IMR-90 (cell line): ENCODE measurements at regions not wholly inside any gene's neighbourhood (a gene's known extent, or its start where the extent isn't known, plus 50 kb on each side); places are given as distances from the start of the nearest gene placed in this dataset.

Experiments
- BHLHE40 ChIP-seq: fragments of 150-350 bp; IDR thresholded peaks from 2 replicates; pipeline ENCODE4 v1.6.1; 2016; ENCODE audit warnings: mild to moderate bottlenecking, low read depth, low read length
- CEBPB ChIP-seq: IDR thresholded peaks from 2 replicates; pipeline ENCODE4 v1.6.1; 2012; ENCODE audit warnings: low read depth, low read length, improper control_type of control experiment
- ELK1 ChIP-seq: fragments of 150-350 bp; IDR thresholded peaks from 2 replicates; pipeline ENCODE4 v1.6.1; 2016; ENCODE audit warnings: low read depth, mild to moderate bottlenecking, low read length, moderate library complexity, borderline replicate concordance
- FOS ChIP-seq: fragments of 150-350 bp; IDR thresholded peaks from 2 replicates; pipeline ENCODE4 v1.6.1; 2016; ENCODE audit warnings: low read depth, low read length
- MAFK ChIP-seq: IDR thresholded peaks from 2 replicates; pipeline ENCODE4 v1.6.1; 2012; ENCODE audit warnings: low read depth, low read length, improper control_type of control experiment
- MAZ ChIP-seq: IDR thresholded peaks from 2 replicates; pipeline ENCODE4 v1.6.1; 2012; ENCODE audit warnings: low read depth, mild to moderate bottlenecking, low read length, improper control_type of control experiment, moderate library complexity, borderline replicate concordance
- NFE2L2 ChIP-seq: fragments of 150-350 bp; IDR thresholded peaks from 2 replicates; pipeline ENCODE4 v1.6.1; 2016; ENCODE audit warnings: low read depth, mild to moderate bottlenecking, low read length
- POLR2A ChIP-seq: IDR thresholded peaks from 2 replicates; pipeline ENCODE4 v1.6.1; 2012; ENCODE audit warnings: mild to moderate bottlenecking, low read depth, low read length
- RAD21 ChIP-seq: IDR thresholded peaks from 2 replicates; pipeline ENCODE4 v1.6.1; 2012; ENCODE audit warnings: low read length, improper control_type of control experiment
- RCOR1 ChIP-seq: IDR thresholded peaks from 2 replicates; pipeline ENCODE4 v1.6.1; 2012; ENCODE audit warnings: mild to moderate bottlenecking, low read length, improper control_type of control experiment; ENCODE audit not compliant: insufficient replicate concordance
- RFX5 ChIP-seq: IDR thresholded peaks from 2 replicates; pipeline ENCODE4 v1.8.0; 2012; ENCODE audit warnings: low read depth, mild to moderate bottlenecking, low read length, moderate library complexity
- SMC3 ChIP-seq: fragments of 150-350 bp; IDR thresholded peaks from 2 replicates; pipeline ENCODE4 v1.6.1; 2016; ENCODE audit warnings: low read depth, mild to moderate bottlenecking, antibody characterized with exemption, low read length, moderate library complexity
- TF ChIP-seq, protein P1 (sequence below): conservative IDR thresholded peaks from 2 replicates; pipeline ENCODE4 v1.5.1; 2012; ENCODE audit warnings: mild to moderate bottlenecking, low read depth, low read length, improper control_type of control experiment
- TF ChIP-seq, protein P2 (sequence below): fragments of 150-350 bp; IDR thresholded peaks from 2 replicates; pipeline ENCODE4 v1.6.1; 2017; ENCODE audit warnings: mild to moderate bottlenecking, antibody characterized with exemption, low read length, low read depth

- TF ChIP-seq, protein P1, sequence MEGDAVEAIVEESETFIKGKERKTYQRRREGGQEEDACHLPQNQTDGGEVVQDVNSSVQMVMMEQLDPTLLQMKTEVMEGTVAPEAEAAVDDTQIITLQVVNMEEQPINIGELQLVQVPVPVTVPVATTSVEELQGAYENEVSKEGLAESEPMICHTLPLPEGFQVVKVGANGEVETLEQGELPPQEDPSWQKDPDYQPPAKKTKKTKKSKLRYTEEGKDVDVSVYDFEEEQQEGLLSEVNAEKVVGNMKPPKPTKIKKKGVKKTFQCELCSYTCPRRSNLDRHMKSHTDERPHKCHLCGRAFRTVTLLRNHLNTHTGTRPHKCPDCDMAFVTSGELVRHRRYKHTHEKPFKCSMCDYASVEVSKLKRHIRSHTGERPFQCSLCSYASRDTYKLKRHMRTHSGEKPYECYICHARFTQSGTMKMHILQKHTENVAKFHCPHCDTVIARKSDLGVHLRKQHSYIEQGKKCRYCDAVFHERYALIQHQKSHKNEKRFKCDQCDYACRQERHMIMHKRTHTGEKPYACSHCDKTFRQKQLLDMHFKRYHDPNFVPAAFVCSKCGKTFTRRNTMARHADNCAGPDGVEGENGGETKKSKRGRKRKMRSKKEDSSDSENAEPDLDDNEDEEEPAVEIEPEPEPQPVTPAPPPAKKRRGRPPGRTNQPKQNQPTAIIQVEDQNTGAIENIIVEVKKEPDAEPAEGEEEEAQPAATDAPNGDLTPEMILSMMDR: no peak
- TF ChIP-seq RCOR1 (no peak), POLR2A (no peak), NFE2L2 (no peak), RFX5 (no peak), FOS (no peak), SMC3 (no peak), ELK1 (no peak), RAD21 (no peak), MAFK (no peak), CEBPB (no peak), MAZ (no peak), BHLHE40 (no peak)
- TF ChIP-seq, protein P2, sequence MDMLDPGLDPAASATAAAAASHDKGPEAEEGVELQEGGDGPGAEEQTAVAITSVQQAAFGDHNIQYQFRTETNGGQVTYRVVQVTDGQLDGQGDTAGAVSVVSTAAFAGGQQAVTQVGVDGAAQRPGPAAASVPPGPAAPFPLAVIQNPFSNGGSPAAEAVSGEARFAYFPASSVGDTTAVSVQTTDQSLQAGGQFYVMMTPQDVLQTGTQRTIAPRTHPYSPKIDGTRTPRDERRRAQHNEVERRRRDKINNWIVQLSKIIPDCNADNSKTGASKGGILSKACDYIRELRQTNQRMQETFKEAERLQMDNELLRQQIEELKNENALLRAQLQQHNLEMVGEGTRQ: no peak
Observed at GRCh38 chr10:78746155-78746763, 322.5 kb upstream of the ZMIZ1 start.
